Kidney (tissue), 13 donors: ENCODE measurements at regions not wholly inside any gene's neighbourhood (a gene's known extent, or its start where the extent isn't known, plus 50 kb on each side); places are given as distances from the start of the nearest gene placed in this dataset.
A peak's percentile ranks its signal among the peaks of the same experiment; 100 is the strongest.

Source experiments
- DNase-seq, 5 donors: peaks; one replicate each; pipeline ENCODE4 v3.0.0-alpha.2; 2013 to 2020
- FAIRE-seq: peaks from 2 replicates; lab custom pipeline; 2012; peaks lifted over from hg19 to GRCh38; lab: Jason Lieb, UNC
- H3K27ac ChIP-seq, 2 donors: one replicate each; pipeline ENCODE4 v1.7.0; 2013; ENCODE audit warnings: low read depth in 2 of 2, low read length in 2 of 2, inconsistent platforms in 1 of 2
- H3K27me3 ChIP-seq: one replicate; pipeline ENCODE4 v1.7.1; 2013; ENCODE audit warnings: low read length, inconsistent platforms; ENCODE audit not compliant: control insufficient read depth, insufficient read depth
- H3K36me3 ChIP-seq, 3 donors: one replicate each; pipeline versions ENCODE4 v1.7.0 to v1.7.1; 2013; ENCODE audit warnings: low read length in 3 of 3, control low read depth in 1 of 3, inconsistent platforms in 1 of 3; ENCODE audit not compliant: insufficient read depth in 3 of 3, control insufficient read depth in 2 of 3
- H3K4me1 ChIP-seq, 3 donors: one replicate each; pipeline versions ENCODE4 v1.7.0 to v1.7.1; 2013; ENCODE audit warnings: low read length in 3 of 3, inconsistent platforms in 1 of 3, low read depth in 1 of 3; ENCODE audit not compliant: control insufficient read depth in 2 of 3, insufficient read depth in 2 of 3
- H3K4me3 ChIP-seq, 3 donors: one replicate each; pipeline versions ENCODE4 v1.7.0 to v1.8.1; 2013; ENCODE audit warnings: low read length in 3 of 3, control low read depth in 1 of 3, inconsistent platforms in 1 of 3
- H3K9ac ChIP-seq, 3 donors: one replicate each; pipeline versions ENCODE4 v1.7.0 to v1.7.1; 2013; ENCODE audit warnings: low read length in 3 of 3, control low read depth in 1 of 3, inconsistent platforms in 1 of 3
- H3K9me3 ChIP-seq, 3 donors: one replicate each; pipeline versions ENCODE4 v1.7.0 to v1.7.1; 2013; ENCODE audit warnings: low read length in 3 of 3, control low read depth in 1 of 3, inconsistent platforms in 1 of 3; ENCODE audit not compliant: control insufficient read depth in 2 of 3, insufficient read depth in 1 of 3
- intact Hi-C: fragments of 100-400 bp; cut with DNase I; formaldehyde crosslinking; loops from one replicate; pipeline ENCODE4 v1.11.1; 2022
- TF ChIP-seq, protein P1 (sequence below): IDR thresholded peaks from 3 replicates; pipeline ENCODE4 v1.5.1; 2012; ENCODE audit warnings: mild to moderate bottlenecking, moderate library complexity, borderline replicate concordance; ENCODE audit not compliant: insufficient read depth; ENCODE audit errors: extremely low read depth
- donor health status: control.
- donor health status: control.
- donor health status: control.
- donor health status: control.
- donor health status: control.
- donor health status: DM: yes; HTN: yes; CAD: no.
- donor health status: Normal renal cell carcinoma (clear cell type).

DNA sequence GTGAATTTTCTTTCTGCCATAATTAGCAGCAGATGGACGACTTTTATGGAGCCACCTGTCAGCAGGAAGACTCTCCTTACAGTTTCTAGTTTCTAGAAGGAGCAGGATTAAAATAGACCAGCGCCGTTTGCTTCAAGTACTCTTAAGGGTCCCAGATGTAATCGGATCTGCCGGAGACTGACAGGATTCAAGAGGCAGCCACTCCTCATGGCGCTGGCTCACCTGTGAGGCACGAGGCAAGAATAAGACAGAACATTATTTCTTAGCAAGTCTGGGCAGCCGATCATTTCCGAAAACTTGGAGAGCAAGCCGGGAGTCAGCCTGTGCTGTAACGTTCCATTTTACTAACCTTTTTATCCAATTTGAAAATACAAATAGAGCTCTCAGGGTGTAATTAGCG is 410.4 kb upstream of the RORA start:
- DNase-seq (peak in 2 of 5 donors; percentile 16 to 30), FAIRE-seq (no peak)
- no peaks in the 10 kb centered on the region for H3K4me1 ChIP-seq
- TF ChIP-seq, protein P1, sequence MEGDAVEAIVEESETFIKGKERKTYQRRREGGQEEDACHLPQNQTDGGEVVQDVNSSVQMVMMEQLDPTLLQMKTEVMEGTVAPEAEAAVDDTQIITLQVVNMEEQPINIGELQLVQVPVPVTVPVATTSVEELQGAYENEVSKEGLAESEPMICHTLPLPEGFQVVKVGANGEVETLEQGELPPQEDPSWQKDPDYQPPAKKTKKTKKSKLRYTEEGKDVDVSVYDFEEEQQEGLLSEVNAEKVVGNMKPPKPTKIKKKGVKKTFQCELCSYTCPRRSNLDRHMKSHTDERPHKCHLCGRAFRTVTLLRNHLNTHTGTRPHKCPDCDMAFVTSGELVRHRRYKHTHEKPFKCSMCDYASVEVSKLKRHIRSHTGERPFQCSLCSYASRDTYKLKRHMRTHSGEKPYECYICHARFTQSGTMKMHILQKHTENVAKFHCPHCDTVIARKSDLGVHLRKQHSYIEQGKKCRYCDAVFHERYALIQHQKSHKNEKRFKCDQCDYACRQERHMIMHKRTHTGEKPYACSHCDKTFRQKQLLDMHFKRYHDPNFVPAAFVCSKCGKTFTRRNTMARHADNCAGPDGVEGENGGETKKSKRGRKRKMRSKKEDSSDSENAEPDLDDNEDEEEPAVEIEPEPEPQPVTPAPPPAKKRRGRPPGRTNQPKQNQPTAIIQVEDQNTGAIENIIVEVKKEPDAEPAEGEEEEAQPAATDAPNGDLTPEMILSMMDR = no peak
- no peaks in the 10 kb centered on the region for H3K36me3 ChIP-seq
- no peak overlapping the region for H3K27ac ChIP-seq
- no peak overlapping the region for H3K9ac ChIP-seq
- no peaks in the 10 kb centered on the region for H3K9me3 ChIP-seq
- no peak overlapping the region for H3K4me3 ChIP-seq
- intact Hi-C loops = no loop called here
- H3K27me3 ChIP-seq = no peaks in the 10 kb centered on the region

DNA sequence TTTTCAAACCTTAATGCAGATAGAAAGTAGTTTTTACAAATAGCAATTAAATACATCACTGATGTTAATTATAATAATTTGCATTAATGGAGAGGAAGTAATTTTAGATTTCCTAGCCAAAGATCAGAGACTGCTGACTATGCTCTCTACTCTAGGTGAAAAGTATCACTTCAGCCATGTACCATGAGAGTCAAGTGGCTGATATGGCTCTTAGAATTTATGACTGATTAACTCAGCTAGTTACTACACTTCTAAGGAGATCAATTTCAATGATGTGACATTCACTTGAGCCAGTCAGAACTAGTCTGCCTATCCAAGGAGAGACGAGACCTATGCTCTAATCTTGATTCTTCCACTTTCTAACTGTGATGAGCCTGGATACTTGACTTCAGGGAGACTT is 405.7 kb upstream of the RORA start:
- Histone ChIP-seq H3K9ac (no peak overlapping the region), H3K4me3 (no peak overlapping the region), H3K9me3 (no peaks in the 10 kb centered on the region), H3K36me3 (no peaks in the 10 kb centered on the region), H3K27me3 (no peaks in the 10 kb centered on the region), H3K4me1 (no peaks in the 10 kb centered on the region), H3K27ac (no peak overlapping the region)
- no peak for DNase-seq
- no peak for FAIRE-seq
- intact Hi-C loops = no loop called here
- TF ChIP-seq, protein P1 = no peak

DNA sequence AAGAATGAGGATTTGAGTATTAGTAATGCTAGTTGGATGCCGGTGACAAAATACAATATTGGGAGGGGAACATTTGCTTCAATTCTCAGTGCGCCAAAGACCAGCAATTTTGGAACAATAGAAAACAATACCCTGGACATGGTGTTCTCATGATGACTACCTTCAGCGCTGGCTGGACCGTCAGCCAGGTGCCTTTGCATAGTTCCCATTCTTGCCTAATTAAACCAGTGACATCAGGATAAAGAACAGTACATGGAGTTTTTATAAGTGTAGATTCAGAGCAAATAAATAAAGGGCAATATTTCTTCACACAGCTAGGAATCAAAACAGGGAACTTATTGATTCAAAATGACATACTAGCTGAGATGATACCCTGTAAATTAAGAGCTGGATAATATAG is 404.8 kb upstream of the RORA start:
- Histone ChIP-seq H3K27ac (no peak overlapping the region), H3K4me3 (no peak overlapping the region), H3K9ac (no peak overlapping the region), H3K4me1 (no peaks in the 10 kb centered on the region), H3K36me3 (no peaks in the 10 kb centered on the region), H3K27me3 (no peaks in the 10 kb centered on the region), H3K9me3 (no peaks in the 10 kb centered on the region)
- TF ChIP-seq, protein P1 = no peak
- FAIRE-seq (no peak), DNase-seq (no peak)
- intact Hi-C loops = no loop called here

DNA sequence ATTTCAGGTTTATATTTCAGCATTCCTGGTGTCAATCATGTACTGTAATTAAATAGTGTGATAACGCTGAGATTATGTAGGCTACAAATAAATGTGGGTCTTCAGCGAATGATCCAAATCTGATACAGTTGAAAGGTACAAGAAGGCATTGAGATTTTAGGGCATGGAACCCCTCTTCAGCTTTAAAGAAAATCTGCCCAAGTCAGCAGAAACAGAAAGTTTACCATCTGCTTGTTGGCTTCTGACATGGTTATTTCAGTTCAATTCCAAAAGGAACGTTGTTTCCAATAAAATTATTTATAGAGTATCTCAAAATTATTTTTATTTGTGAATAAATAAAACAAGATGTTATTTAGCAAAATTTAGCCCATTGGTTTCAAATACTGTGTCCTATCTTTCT is 400.2 kb upstream of the RORA start:
- no peak for FAIRE-seq
- TF ChIP-seq, protein P1 = no peak

More for the DNA sequence above, 400.2 kb upstream of the RORA start:
- H3K36me3 ChIP-seq = no peaks in the 10 kb centered on the region
- no peak overlapping the region for H3K27ac ChIP-seq
- no peak overlapping the region for H3K4me3 ChIP-seq
- H3K9me3 ChIP-seq = no peaks in the 10 kb centered on the region
- no peak overlapping the region for H3K9ac ChIP-seq
- no peaks in the 10 kb centered on the region for H3K4me1 ChIP-seq
- intact Hi-C loops = no loop called here
- no peak for DNase-seq
- no peaks in the 10 kb centered on the region for H3K27me3 ChIP-seq
